ENCODE measurements at regions not wholly inside any gene's neighbourhood (a gene's known extent, or its start where the extent isn't known, plus 50 kb on each side); places are given as distances from the start of the nearest gene placed in this dataset.

GRCh38 chr16:85274501-85274900, 162.2 kb upstream of the CIBAR2 start:
- H3K4ac ChIP-seq (ENCODE audit: low read depth, low read length): no peak overlapping the region
- H2BK12ac ChIP-seq (ENCODE audit: insufficient read length, low read depth, low read length): no peak overlapping the region
- Mint-ChIP-seq H3K27ac (no peak overlapping the region), H3K4me3 (no peak overlapping the region), H3K36me3 (ENCODE audit: insufficient read depth in 1 of 3, low read depth in 3 of 3) (peaks cover 0 to 4% (median 0%) of the 10 kb centered on the region in 3 experiments; a peak in 1 of 7 replicates), H3K27me3 (ENCODE audit: low read depth) (no peaks in the 10 kb centered on the region), H3K9me3 (no peaks in the 10 kb centered on the region), H3K4me1 (peaks cover 11 to 38% of the 10 kb centered on the region in 2 experiments)
- no peak overlapping the region for H3K56ac ChIP-seq (ENCODE audit: insufficient read length, low read depth, low read length)
- no peak overlapping the region for H2BK20ac ChIP-seq (ENCODE audit: low read depth, low read length, poor library complexity, severe bottlenecking)
- H2AFZ ChIP-seq (ENCODE audit: low read length): no peak overlapping the region
- no peak overlapping the region for H3K9ac ChIP-seq (ENCODE audit: extremely low read depth, insufficient read length, low read length)
- H2BK120ac ChIP-seq (ENCODE audit: low read depth, low read length, poor library complexity, severe bottlenecking): no peak overlapping the region
- H2AK5ac ChIP-seq (ENCODE audit: insufficient read length, low read length): no peak overlapping the region
- H3K23ac ChIP-seq (ENCODE audit: insufficient read length, low read depth, low read length): no peak overlapping the region
- H4K91ac ChIP-seq (ENCODE audit: insufficient read length, low read depth, low read length): no peak overlapping the region
- no peak overlapping the region for H3K4me2 ChIP-seq (ENCODE audit: insufficient read depth, insufficient read length, low read length)
- H3K23me2 ChIP-seq (ENCODE audit: insufficient read length, low read depth, low read length, poor library complexity, severe bottlenecking): no peaks in the 10 kb centered on the region
- H3K27me3 ChIP-seq (ENCODE audit: insufficient read depth, low read length): no peaks in the 10 kb centered on the region
- no peak overlapping the region for H4K5ac ChIP-seq (ENCODE audit: insufficient read length, low read depth, low read length)
- no peak overlapping the region for H4K8ac ChIP-seq (replicated peaks; ENCODE audit: insufficient read length, low read depth, low read length)
- no CpG with 5 or more reads among the region's 7 CpGs for WGBS (ENCODE audit: extremely low coverage, insufficient read length, low lambda C conversion rate)
- no peak overlapping the region for H2BK5ac ChIP-seq (ENCODE audit: insufficient read length, low read length)
- no peaks in the 10 kb centered on the region for H3K79me1 ChIP-seq (ENCODE audit: insufficient read depth, low read depth, low read length, poor library complexity, severe bottlenecking)
- no peaks in the 10 kb centered on the region for H3K9me3 ChIP-seq (ENCODE audit: control insufficient read depth, low read depth, low read length)
- no peaks in the 10 kb centered on the region for H3K79me2 ChIP-seq (ENCODE audit: insufficient read depth, low read length)
- TF ChIP-seq, protein P1, sequence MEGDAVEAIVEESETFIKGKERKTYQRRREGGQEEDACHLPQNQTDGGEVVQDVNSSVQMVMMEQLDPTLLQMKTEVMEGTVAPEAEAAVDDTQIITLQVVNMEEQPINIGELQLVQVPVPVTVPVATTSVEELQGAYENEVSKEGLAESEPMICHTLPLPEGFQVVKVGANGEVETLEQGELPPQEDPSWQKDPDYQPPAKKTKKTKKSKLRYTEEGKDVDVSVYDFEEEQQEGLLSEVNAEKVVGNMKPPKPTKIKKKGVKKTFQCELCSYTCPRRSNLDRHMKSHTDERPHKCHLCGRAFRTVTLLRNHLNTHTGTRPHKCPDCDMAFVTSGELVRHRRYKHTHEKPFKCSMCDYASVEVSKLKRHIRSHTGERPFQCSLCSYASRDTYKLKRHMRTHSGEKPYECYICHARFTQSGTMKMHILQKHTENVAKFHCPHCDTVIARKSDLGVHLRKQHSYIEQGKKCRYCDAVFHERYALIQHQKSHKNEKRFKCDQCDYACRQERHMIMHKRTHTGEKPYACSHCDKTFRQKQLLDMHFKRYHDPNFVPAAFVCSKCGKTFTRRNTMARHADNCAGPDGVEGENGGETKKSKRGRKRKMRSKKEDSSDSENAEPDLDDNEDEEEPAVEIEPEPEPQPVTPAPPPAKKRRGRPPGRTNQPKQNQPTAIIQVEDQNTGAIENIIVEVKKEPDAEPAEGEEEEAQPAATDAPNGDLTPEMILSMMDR (conservative IDR thresholded peaks at IDR 0.05): no peak
- H4K20me1 ChIP-seq (ENCODE audit: control insufficient read depth, insufficient read depth, insufficient read length): no peaks in the 10 kb centered on the region
- no peak overlapping the region for H3K18ac ChIP-seq (ENCODE audit: insufficient read length, low read depth, low read length)
- H3T11ph ChIP-seq (ENCODE audit: low read length): no peak overlapping the region
- no peak overlapping the region for H3K14ac ChIP-seq (ENCODE audit: insufficient read depth, low read length)
- H2BK15ac ChIP-seq (ENCODE audit: low read depth, low read length): no peak overlapping the region
- H3K27ac ChIP-seq (ENCODE audit: insufficient read length, low read depth, low read length): no peak overlapping the region
- DNase-seq: no peak
- no peaks in the 10 kb centered on the region; the same call in 1 of the 2 replicates for H3K4me1 ChIP-seq (ENCODE audit: insufficient read depth, low read length)

Measured in H9 (cell line).